HL-60 (cell line): ENCODE measurements at regions not wholly inside any gene's neighbourhood (a gene's known extent, or its start where the extent isn't known, plus 50 kb on each side); places are given as distances from the start of the nearest gene placed in this dataset.

Experiments used
- DNase-seq, 2 experiments: peaks; one replicate each; pipeline ENCODE4 v3.0.0-alpha.2; 2010 to 2020; ENCODE audit warnings: low read depth in 1 of 2, low spot score in 1 of 2
- H3K27ac ChIP-seq: fragments of 250-450 bp; sonication (Bioruptor Pico); replicated peaks from 2 replicates; pipeline ENCODE4 v1.5.1; 2020; ENCODE audit warnings: mild to moderate bottlenecking, moderate library complexity
- H3K27me3 ChIP-seq: fragments of 250-450 bp; sonication (Bioruptor Pico); 2 replicates; pipeline ENCODE4 v1.5.1; 2021; ENCODE audit warnings: mild to moderate bottlenecking, moderate library complexity; ENCODE audit not compliant: insufficient read depth, poor library complexity, severe bottlenecking
- H3K4me3 ChIP-seq: replicated peaks from 2 replicates; pipeline ENCODE4 v1.5.1; 2011; ENCODE audit warnings: mild to moderate bottlenecking, control low read depth, low read length; ENCODE audit not compliant: insufficient read depth
- GABPA ChIP-seq: IDR thresholded peaks from 2 replicates; pipeline ENCODE4 v1.6.1; 2012; ENCODE audit warnings: low read depth
- POLR2AphosphoS5 ChIP-seq: IDR thresholded peaks from 2 replicates; pipeline ENCODE4 v1.6.1; 2012; ENCODE audit warnings: low read depth
- SPI1 ChIP-seq: IDR thresholded peaks from 2 replicates; pipeline ENCODE4 v1.6.1; 2012; ENCODE audit warnings: low read depth, mild to moderate bottlenecking, borderline replicate concordance
- TF ChIP-seq, protein P1 (sequence below): IDR thresholded peaks from one replicate; pipeline ENCODE4 v1.5.1; 2011; ENCODE audit warnings: low read length, control low read depth, inconsistent platforms; ENCODE audit not compliant: insufficient read depth
- TF ChIP-seq, protein P2 (sequence below): IDR thresholded peaks from 2 replicates; pipeline ENCODE4 v1.6.1; 2012; ENCODE audit warnings: low read depth; ENCODE audit not compliant: insufficient replicate concordance

DNA sequence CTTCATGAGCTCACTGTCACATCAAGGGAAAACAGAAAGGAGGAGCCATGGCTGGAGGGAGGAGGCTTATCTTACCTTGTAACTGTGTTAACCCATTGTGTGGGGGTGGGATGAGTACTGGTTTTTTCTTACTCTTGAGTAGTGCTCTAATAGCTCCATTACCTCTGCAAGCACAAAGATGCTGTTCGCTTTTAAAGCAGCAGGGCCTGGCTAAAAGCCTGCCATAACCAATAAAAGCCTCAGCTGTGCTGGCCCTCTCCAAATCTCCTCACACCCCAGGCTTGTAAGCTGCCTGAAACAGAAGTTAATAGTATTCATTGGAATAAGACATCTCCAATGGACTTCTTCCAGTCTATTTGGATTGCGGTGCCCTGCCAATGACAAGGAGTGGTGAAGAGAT, 544.1 kb downstream of the TUSC7 start:
- TF ChIP-seq, protein P1, sequence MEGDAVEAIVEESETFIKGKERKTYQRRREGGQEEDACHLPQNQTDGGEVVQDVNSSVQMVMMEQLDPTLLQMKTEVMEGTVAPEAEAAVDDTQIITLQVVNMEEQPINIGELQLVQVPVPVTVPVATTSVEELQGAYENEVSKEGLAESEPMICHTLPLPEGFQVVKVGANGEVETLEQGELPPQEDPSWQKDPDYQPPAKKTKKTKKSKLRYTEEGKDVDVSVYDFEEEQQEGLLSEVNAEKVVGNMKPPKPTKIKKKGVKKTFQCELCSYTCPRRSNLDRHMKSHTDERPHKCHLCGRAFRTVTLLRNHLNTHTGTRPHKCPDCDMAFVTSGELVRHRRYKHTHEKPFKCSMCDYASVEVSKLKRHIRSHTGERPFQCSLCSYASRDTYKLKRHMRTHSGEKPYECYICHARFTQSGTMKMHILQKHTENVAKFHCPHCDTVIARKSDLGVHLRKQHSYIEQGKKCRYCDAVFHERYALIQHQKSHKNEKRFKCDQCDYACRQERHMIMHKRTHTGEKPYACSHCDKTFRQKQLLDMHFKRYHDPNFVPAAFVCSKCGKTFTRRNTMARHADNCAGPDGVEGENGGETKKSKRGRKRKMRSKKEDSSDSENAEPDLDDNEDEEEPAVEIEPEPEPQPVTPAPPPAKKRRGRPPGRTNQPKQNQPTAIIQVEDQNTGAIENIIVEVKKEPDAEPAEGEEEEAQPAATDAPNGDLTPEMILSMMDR, result no peak
- TF ChIP-seq, protein P2, sequence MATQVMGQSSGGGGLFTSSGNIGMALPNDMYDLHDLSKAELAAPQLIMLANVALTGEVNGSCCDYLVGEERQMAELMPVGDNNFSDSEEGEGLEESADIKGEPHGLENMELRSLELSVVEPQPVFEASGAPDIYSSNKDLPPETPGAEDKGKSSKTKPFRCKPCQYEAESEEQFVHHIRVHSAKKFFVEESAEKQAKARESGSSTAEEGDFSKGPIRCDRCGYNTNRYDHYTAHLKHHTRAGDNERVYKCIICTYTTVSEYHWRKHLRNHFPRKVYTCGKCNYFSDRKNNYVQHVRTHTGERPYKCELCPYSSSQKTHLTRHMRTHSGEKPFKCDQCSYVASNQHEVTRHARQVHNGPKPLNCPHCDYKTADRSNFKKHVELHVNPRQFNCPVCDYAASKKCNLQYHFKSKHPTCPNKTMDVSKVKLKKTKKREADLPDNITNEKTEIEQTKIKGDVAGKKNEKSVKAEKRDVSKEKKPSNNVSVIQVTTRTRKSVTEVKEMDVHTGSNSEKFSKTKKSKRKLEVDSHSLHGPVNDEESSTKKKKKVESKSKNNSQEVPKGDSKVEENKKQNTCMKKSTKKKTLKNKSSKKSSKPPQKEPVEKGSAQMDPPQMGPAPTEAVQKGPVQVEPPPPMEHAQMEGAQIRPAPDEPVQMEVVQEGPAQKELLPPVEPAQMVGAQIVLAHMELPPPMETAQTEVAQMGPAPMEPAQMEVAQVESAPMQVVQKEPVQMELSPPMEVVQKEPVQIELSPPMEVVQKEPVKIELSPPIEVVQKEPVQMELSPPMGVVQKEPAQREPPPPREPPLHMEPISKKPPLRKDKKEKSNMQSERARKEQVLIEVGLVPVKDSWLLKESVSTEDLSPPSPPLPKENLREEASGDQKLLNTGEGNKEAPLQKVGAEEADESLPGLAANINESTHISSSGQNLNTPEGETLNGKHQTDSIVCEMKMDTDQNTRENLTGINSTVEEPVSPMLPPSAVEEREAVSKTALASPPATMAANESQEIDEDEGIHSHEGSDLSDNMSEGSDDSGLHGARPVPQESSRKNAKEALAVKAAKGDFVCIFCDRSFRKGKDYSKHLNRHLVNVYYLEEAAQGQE, result no peak
- TF ChIP-seq POLR2AphosphoS5, result no peak
- no peak for TF ChIP-seq SPI1
- no peak for TF ChIP-seq GABPA
- H3K27ac ChIP-seq, result no peak overlapping the region
- no peak for DNase-seq
- H3K27me3 ChIP-seq, result no peaks in the 10 kb centered on the region
- no peak overlapping the region for H3K4me3 ChIP-seq

DNA sequence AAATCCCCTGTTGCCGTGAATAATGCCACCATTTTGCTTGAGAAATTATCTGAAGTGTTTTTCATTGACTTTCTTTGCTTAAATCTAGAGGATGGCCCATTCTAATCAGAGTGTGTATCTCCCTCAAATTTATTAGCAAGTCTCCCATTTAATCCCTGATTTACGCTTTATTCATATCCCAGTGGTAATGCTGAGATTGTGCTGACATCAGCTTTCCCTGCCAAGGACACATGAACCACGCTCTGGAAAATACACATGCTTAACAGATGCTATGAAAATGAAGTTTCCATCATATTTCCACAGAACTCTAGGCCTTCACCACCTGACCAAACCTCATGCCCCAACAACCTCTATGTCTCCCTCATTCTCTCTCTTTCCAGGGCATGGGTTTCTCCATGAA, 545.4 kb downstream of the TUSC7 start:
- TF ChIP-seq GABPA (no peak), SPI1 (no peak), POLR2AphosphoS5 (no peak)
- TF ChIP-seq, protein P1, result no peak
- TF ChIP-seq, protein P2, result no peak
- Histone ChIP-seq H3K27me3 (no peaks in the 10 kb centered on the region), H3K27ac (no peak overlapping the region), H3K4me3 (no peak overlapping the region)
- no peak for DNase-seq

DNA sequence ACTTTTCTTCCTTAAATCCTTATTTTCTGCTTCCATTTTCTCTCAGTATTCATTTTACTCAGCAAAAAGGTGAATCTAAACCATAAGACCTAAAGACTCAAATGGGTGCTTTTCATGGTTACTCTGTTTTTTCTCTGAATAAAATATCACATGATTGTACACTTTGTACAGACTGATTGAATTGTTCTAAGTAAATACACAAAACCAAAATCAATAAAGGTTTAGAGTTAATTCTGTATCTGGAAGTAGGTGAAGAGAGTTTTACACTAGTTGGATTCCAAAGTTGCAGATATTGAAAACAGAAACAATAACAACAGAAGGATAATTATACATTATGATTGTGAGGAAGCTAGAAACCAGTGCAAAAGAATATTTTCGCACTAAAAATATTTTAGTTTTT, 546.2 kb downstream of the TUSC7 start:
- H3K4me3 ChIP-seq, result no peak overlapping the region

DNA sequence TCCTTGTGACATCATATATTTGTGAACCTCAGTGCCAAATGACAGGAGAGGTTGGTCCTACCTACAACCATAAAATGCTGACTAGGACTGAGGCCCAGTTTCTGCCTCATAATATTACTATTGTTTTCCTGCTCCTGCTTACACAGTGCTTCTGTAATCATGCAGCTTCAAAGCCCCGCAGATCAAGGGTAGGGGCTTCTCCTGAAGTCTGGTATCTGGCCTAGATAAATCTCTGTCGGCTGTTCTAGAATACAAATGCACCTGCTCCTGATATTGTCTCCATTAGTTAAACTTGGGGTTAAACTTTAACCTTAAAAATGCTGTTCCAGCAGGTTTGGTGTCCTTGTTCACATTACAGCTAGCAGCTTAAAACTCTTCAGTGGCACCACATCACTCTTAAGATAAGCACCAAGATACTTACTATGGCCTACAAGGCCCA, 552.4 kb downstream of the TUSC7 start:
- H3K27me3 ChIP-seq, result no peaks in the 10 kb centered on the region
- no peak for DNase-seq
- H3K4me3 ChIP-seq, result no peak overlapping the region
- TF ChIP-seq POLR2AphosphoS5, result no peak
- TF ChIP-seq, protein P1, result no peak
- TF ChIP-seq GABPA, result no peak
- TF ChIP-seq SPI1, result no peak
- TF ChIP-seq, protein P2, result no peak
- no peak overlapping the region for H3K27ac ChIP-seq

More for the DNA sequence above, 546.2 kb downstream of the TUSC7 start:
- Histone ChIP-seq H3K27ac (no peak overlapping the region), H3K27me3 (no peaks in the 10 kb centered on the region)
- DNase-seq, result no peak
- TF ChIP-seq POLR2AphosphoS5 (no peak), GABPA (no peak)
- TF ChIP-seq, protein P1, result no peak
